Bronchial epithelial cell (primary cell): ENCODE measurements at regions not wholly inside any gene's neighbourhood (a gene's known extent, or its start where the extent isn't known, plus 50 kb on each side); places are given as distances from the start of the nearest gene placed in this dataset.
A peak's percentile ranks its signal among the peaks of the same experiment; 100 is the strongest.
"Not testable (repeated sequence)": the region's sequence is repeated elsewhere in the genome, so short reads cannot be mapped to it uniquely, and the experiment has no call there.

Source experiments
- DNase-seq: peaks from one replicate; pipeline ENCODE4 v3.0.0-alpha.2; 2010; ENCODE audit warnings: low read depth
- FAIRE-seq: peaks from 2 replicates; lab custom pipeline; 2011; peaks lifted over from hg19 to GRCh38; lab: Jason Lieb, UNC
- H3K27me3 ChIP-seq: 2 replicates; pipeline ENCODE4 v1.5.1; 2011; ENCODE audit warnings: low read length; ENCODE audit not compliant: control insufficient read depth, insufficient read depth
- H3K36me3 ChIP-seq: 2 replicates; pipeline ENCODE4 v1.5.1; 2011; ENCODE audit warnings: low read length; ENCODE audit not compliant: control insufficient read depth, insufficient read depth
- H3K4me3 ChIP-seq: 2 replicates; pipeline ENCODE4 v1.5.1; 2011; ENCODE audit warnings: mild to moderate bottlenecking, low read depth, low read length, control low read depth
- CTCF ChIP-seq: IDR thresholded peaks from 2 replicates; pipeline ENCODE4 v1.5.1; 2011; ENCODE audit warnings: mild to moderate bottlenecking, moderate library complexity, low read length, control low read depth, inconsistent platforms; ENCODE audit not compliant: insufficient read depth, severe bottlenecking

- TF ChIP-seq CTCF, result no peak
- DNase-seq (no peak), FAIRE-seq (no peak)
- H3K27me3 ChIP-seq, result no peaks in the 10 kb centered on the region
- H3K36me3 ChIP-seq, result no peaks in the 10 kb centered on the region
- H3K4me3 ChIP-seq, result no peak overlapping the region
Measured at GRCh38 chr3:107468782-107469181, 54.0 kb upstream of the BBX start.

DNA sequence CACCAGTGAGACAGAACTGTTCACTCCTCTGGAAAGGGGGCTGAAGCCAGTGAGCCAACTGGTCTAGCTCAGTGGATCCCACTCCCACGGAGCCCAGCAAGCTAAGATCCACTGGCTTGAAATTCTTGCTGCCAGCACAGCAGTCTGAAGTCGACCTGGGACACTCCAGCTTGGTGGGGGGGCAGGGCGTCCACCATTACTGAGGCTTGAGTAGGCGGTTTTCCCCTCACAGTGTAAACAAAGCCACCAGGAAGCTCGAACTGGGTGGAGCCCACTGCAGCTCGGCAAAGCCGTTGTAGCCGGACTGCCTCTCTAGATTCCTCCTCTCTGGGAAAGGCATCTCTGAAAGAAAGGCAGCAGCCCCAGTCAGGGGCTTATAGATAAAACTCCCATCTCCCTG, 52.3 kb upstream of the BBX start:
- H3K4me3 ChIP-seq, FAIRE-seq, H3K36me3 ChIP-seq, H3K27me3 ChIP-seq: not testable (repeated sequence)
- peak; percentile 37 for DNase-seq
